Esophagus muscularis mucosa (tissue), 4 donors: ENCODE measurements at regions not wholly inside any gene's neighbourhood (a gene's known extent, or its start where the extent isn't known, plus 50 kb on each side); places are given as distances from the start of the nearest gene placed in this dataset.

Experiments used
- DNase-seq: peaks from one replicate; pipeline ENCODE4 v3.0.0-alpha.2; 2017; ENCODE audit errors: extremely low spot score
- H3K27ac ChIP-seq, 4 donors: fragments of 200-600 bp; sonication (generic); replicated peaks in 1 of 4; 1 replicate in 3 of 4; 2 replicates in 1 of 4; pipeline ENCODE4 v1.5.1; 2016 to 2019; ENCODE audit warnings: mild to moderate bottlenecking in 1 of 4
- H3K27me3 ChIP-seq, 4 donors: fragments of 200-600 bp; sonication (generic); one replicate each; pipeline versions ENCODE4 v1.5.1 to v1.6.0; 2016 to 2019
- H3K36me3 ChIP-seq, 4 donors: fragments of 200-600 bp; sonication (generic); one replicate each; pipeline ENCODE4 v1.5.1; 2016 to 2019
- H3K4me1 ChIP-seq, 4 donors: fragments of 200-600 bp; sonication (generic); one replicate each; pipeline ENCODE4 v1.5.1; 2016 to 2019
- H3K4me3 ChIP-seq, 4 donors: fragments of 200-600 bp; sonication (generic); 1 replicate in 2 of 4; 2 replicates in 2 of 4; pipeline ENCODE4 v1.5.1; 2016 to 2019; ENCODE audit warnings: mild to moderate bottlenecking in 4 of 4, moderate library complexity in 1 of 4
- H3K9me3 ChIP-seq, 4 donors: fragments of 200-600 bp; sonication (generic); 1 replicate in 3 of 4; 2 replicates in 1 of 4; pipeline ENCODE4 v1.5.1; 2016 to 2019
- EP300 ChIP-seq: sonication (generic); formaldehyde crosslinking; IDR thresholded peaks from one replicate; pipeline ENCODE4 v1.6.1; 2017; ENCODE audit warnings: antibody characterized with exemption
- POLR2A ChIP-seq: fragments of 450-650 bp; IDR thresholded peaks from one replicate; pipeline ENCODE4 v1.6.1; 2017; ENCODE audit warnings: antibody characterized with exemption, moderate library complexity, mild to moderate bottlenecking, low read depth
- POLR2AphosphoS5 ChIP-seq, 2 donors: sonication (generic); formaldehyde crosslinking; IDR thresholded peaks; one replicate each; pipeline ENCODE4 v1.6.1; 2017; ENCODE audit warnings: antibody characterized with exemption in 2 of 2
- WGBS: methylation state at CpG from one replicate; pipeline ENCODE4 v1.1.5; 2018; 5-methylcytosine and 5-hydroxymethylcytosine counted together
- intact Hi-C: fragments of 100-400 bp; cut with DNase I; formaldehyde crosslinking; loops from one replicate; pipeline ENCODE4 v1.15.1; 2023
- TF ChIP-seq, protein P1 (sequence below), 3 experiments: fragments of 200-600 bp in 2 of 3; fragments of 450-650 bp in 1 of 3; sonication (generic) in 2 of 3; IDR thresholded peaks; one replicate each; pipeline ENCODE4 v1.5.1; 2017 to 2019; ENCODE audit warnings: antibody characterized with exemption in 3 of 3, mild to moderate bottlenecking in 2 of 3, moderate library complexity in 1 of 3

DNA sequence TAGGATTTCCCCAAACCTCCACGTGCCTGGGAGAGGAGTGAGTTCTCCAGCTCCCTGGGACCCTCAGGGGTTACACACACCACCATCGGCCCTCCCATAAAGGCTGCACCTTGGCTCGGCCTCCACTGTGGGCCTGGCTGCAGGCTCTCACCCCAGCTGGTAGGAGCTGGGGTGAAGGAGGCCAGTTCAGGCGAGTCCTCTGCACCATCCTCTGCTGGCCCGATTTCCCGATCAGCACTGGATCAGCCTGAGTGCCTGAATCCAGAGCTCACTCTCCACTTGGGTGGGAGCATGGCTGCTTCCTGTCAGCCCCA, 115.1 kb upstream of the RET start:
- Histone ChIP-seq H3K27me3 (no peaks in the 10 kb centered on the region), H3K36me3 (no peaks in the 10 kb centered on the region), H3K9me3 (no peaks in the 10 kb centered on the region), H3K27ac (no peak overlapping the region), H3K4me3 (no peak overlapping the region), H3K4me1 (peaks cover 0 to 7% (median 1%) of the 10 kb centered on the region in 4 donors)
- WGBS = 71% methylated on average over 4 of the region's 6 CpGs
- intact Hi-C loops = no loop called here
- no peak for TF ChIP-seq EP300
- no peak for DNase-seq

GRCh38 chr10:42962110-42962901, 114.6 kb upstream of the RET start:
- no peak overlapping the region for H3K4me3 ChIP-seq
- no peaks in the 10 kb centered on the region for H3K9me3 ChIP-seq
- no peak overlapping the region for H3K27ac ChIP-seq
- TF ChIP-seq, protein P1, sequence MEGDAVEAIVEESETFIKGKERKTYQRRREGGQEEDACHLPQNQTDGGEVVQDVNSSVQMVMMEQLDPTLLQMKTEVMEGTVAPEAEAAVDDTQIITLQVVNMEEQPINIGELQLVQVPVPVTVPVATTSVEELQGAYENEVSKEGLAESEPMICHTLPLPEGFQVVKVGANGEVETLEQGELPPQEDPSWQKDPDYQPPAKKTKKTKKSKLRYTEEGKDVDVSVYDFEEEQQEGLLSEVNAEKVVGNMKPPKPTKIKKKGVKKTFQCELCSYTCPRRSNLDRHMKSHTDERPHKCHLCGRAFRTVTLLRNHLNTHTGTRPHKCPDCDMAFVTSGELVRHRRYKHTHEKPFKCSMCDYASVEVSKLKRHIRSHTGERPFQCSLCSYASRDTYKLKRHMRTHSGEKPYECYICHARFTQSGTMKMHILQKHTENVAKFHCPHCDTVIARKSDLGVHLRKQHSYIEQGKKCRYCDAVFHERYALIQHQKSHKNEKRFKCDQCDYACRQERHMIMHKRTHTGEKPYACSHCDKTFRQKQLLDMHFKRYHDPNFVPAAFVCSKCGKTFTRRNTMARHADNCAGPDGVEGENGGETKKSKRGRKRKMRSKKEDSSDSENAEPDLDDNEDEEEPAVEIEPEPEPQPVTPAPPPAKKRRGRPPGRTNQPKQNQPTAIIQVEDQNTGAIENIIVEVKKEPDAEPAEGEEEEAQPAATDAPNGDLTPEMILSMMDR (IDR thresholded peaks at IDR 0.05) = no peak
- TF ChIP-seq POLR2AphosphoS5 (IDR thresholded peaks at IDR 0.05) = no peak
- TF ChIP-seq POLR2A = no peak
- no peak for TF ChIP-seq EP300
- intact Hi-C loops = no loop called here
- WGBS = 69% methylated on average over 9 of the region's 16 CpGs
- no peaks in the 10 kb centered on the region for H3K36me3 ChIP-seq
- peaks cover 0 to 7% (median 1%) of the 10 kb centered on the region in 4 donors for H3K4me1 ChIP-seq
- no peaks in the 10 kb centered on the region for H3K27me3 ChIP-seq
- DNase-seq = peak; percentile 74

DNA sequence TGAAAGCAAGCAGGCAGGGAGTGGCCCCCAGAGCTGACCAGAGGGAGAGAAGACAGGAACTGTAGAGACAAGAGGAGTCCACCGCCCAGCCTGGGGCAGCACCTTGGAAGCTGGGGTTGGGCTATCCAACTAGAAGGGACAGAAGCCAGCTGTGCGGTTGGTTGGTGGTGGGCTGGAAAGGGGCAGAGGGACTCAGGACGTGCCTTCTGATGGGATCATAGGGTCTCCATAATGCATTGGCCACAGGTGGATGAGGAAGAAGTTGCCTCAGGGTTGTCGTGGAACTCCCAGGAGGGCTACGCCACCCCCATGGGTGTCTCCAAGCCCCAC, 114.0 kb upstream of the RET start:
- TF ChIP-seq POLR2A = no peak
- no peak for TF ChIP-seq POLR2AphosphoS5 (IDR thresholded peaks at IDR 0.05)
- TF ChIP-seq, protein P1 (IDR thresholded peaks at IDR 0.05) = no peak
- TF ChIP-seq EP300 = no peak
- Histone ChIP-seq H3K27ac (no peak overlapping the region), H3K4me1 (peaks cover 0 to 7% (median 1%) of the 10 kb centered on the region in 4 donors), H3K27me3 (no peaks in the 10 kb centered on the region), H3K9me3 (no peaks in the 10 kb centered on the region), H3K4me3 (no peak overlapping the region), H3K36me3 (no peaks in the 10 kb centered on the region)
- peak; percentile 80 for DNase-seq
- intact Hi-C loops = no loop called here
- 93% methylated on average over 3 of the region's 5 CpGs for WGBS

DNA sequence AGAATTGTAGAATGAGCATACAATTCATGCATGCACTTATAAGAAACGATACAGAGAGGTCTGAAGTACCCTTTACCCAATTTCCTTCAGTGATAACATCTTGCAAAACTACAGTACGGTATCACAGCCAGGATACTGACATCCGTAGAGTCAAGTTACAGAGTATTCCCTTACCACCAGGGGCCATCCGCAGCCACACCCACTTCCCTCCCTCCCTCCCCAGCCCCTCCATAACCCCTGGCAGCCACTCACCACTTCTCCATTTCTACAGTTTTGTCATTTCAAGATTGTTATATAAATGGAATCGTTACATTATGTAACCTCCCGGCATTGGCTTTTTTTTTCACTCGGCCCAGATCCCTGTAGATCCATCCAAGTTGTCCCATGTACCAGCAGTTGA, 113.6 kb upstream of the RET start:
- H3K4me3 ChIP-seq = no peak overlapping the region
- no peaks in the 10 kb centered on the region for H3K27me3 ChIP-seq
- no peak overlapping the region for H3K27ac ChIP-seq
- H3K9me3 ChIP-seq = no peaks in the 10 kb centered on the region
- TF ChIP-seq EP300 = no peak
- no peak for TF ChIP-seq POLR2AphosphoS5 (IDR thresholded peaks at IDR 0.05)
- TF ChIP-seq, protein P1 (IDR thresholded peaks at IDR 0.05) = no peak
- no peak for TF ChIP-seq POLR2A
- DNase-seq = peak; percentile 86
- peaks cover 0 to 7% (median 1%) of the 10 kb centered on the region in 4 donors for H3K4me1 ChIP-seq
- 61% methylated on average over 7 of the region's 7 CpGs for WGBS
- intact Hi-C loops = no loop called here
- no peaks in the 10 kb centered on the region for H3K36me3 ChIP-seq

DNA sequence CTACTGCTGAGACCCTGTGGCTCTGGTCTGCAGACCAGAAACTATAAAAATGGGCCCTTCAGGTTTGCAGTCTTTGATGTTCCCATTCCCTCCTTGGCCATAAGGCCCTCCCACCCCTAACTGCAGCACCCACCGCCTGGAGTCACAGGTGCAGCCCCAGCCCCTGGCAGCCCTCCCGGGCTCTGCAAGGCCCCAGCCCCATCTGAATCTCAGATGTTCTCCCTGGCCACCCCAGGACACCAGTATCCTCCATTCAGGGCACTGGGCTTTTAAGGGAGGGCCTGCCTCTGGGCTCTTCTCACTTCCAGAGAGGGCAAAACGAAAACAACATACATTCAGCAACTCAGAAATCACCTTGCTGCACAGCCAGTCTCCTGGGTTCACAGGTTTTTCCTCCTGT, 107.7 kb upstream of the RET start:
- DNase-seq = peak; percentile 64
- H3K27ac ChIP-seq = no peak overlapping the region
- H3K4me3 ChIP-seq = no peak overlapping the region
- TF ChIP-seq POLR2A (no peak), POLR2AphosphoS5 (IDR thresholded peaks at IDR 0.05) (no peak), EP300 (no peak)
- TF ChIP-seq, protein P1 (IDR thresholded peaks at IDR 0.05) = no peak
- H3K36me3 ChIP-seq = no peaks in the 10 kb centered on the region
- no peaks in the 10 kb centered on the region for H3K9me3 ChIP-seq
- H3K27me3 ChIP-seq = peaks cover 0 to 23% (median 0%) of the 10 kb centered on the region in 4 donors
- intact Hi-C loops = no loop called here
- 96% methylated on average over 3 of the region's 3 CpGs for WGBS
- no peaks in the 10 kb centered on the region for H3K4me1 ChIP-seq
